GM12878 (cell line): ENCODE measurements at regions not wholly inside any gene's neighbourhood (a gene's known extent, or its start where the extent isn't known, plus 50 kb on each side); places are given as distances from the start of the nearest gene placed in this dataset.

Source experiments
- ATF3 ChIP-seq: IDR thresholded peaks from 2 replicates; pipeline ENCODE4 v1.6.1; 2011; ENCODE audit warnings: low read depth, mild to moderate bottlenecking, low read length, moderate library complexity, borderline replicate concordance; ENCODE audit errors: extremely low read depth
- BCL11A ChIP-seq: IDR thresholded peaks from 2 replicates; pipeline ENCODE4 v1.6.1; 2011; ENCODE audit warnings: low read depth, low read length
- CTCF ChIP-seq, 3 experiments: IDR thresholded peaks in 2 of 3; conservative IDR thresholded peaks in 1 of 3; 2 replicates each; pipeline ENCODE4 v1.5.1; 2011; ENCODE audit warnings: low read depth in 3 of 3, low read length in 3 of 3, mild to moderate bottlenecking in 3 of 3, control low read depth in 2 of 3, moderate library complexity in 2 of 3, inconsistent platforms in 1 of 3, mixed read lengths in 1 of 3; ENCODE audit not compliant: control insufficient read depth in 2 of 3, insufficient read depth in 1 of 3; ENCODE audit errors: extremely low read depth in 1 of 3
- ETV6 ChIP-seq, 2 experiments: fragments of 450-650 bp in 1 of 2; IDR thresholded peaks in 1 of 2; conservative IDR thresholded peaks in 1 of 2; 2 replicates each; pipeline ENCODE4 v1.6.1; 2014; ENCODE audit warnings: antibody characterized with exemption in 1 of 2, borderline replicate concordance in 1 of 2, low read depth in 1 of 2, mild to moderate bottlenecking in 1 of 2, moderate library complexity in 1 of 2
- HDAC6 ChIP-seq: fragments of 200-600 bp; sonication (generic); IDR thresholded peaks from one replicate; pipeline ENCODE4 v1.8.0; 2017; ENCODE audit warnings: antibody characterized with exemption; ENCODE audit not compliant: unreplicated experiment
- NR2F1 ChIP-seq: fragments of 450-650 bp; conservative IDR thresholded peaks from 2 replicates; pipeline ENCODE4 v1.6.1; 2017; ENCODE audit warnings: mild to moderate bottlenecking
- POLR2A ChIP-seq: IDR thresholded peaks from 2 replicates; pipeline ENCODE4 v1.6.1; 2011; ENCODE audit warnings: low read depth, mild to moderate bottlenecking, low read length
- RCOR1 ChIP-seq: conservative IDR thresholded peaks from 2 replicates; pipeline ENCODE4 v1.6.1; 2012; ENCODE audit warnings: low read depth, low read length, improper control_type of control experiment
- RFX5 ChIP-seq: IDR thresholded peaks from 2 replicates; pipeline ENCODE4 v1.6.1; 2011; ENCODE audit warnings: low read depth, low read length, improper control_type of control experiment
- TBL1XR1 ChIP-seq: IDR thresholded peaks from 2 replicates; pipeline ENCODE4 v1.6.1; 2012; ENCODE audit warnings: low read depth, low read length, improper control_type of control experiment
- ZNF384 ChIP-seq: IDR thresholded peaks from 2 replicates; pipeline ENCODE4 v1.6.1; 2012; ENCODE audit warnings: low read depth, mild to moderate bottlenecking, low read length, improper control_type of control experiment, borderline replicate concordance
- TF ChIP-seq, protein P1 (sequence below): IDR thresholded peaks from 2 replicates; pipeline ENCODE4 v1.6.1; 2012; ENCODE audit warnings: mild to moderate bottlenecking, low read depth, low read length
- TF ChIP-seq, protein P2 (sequence below): fragments of 450-650 bp; IDR thresholded peaks from 2 replicates; pipeline ENCODE4 v1.6.1; 2017; ENCODE audit warnings: low read depth, mild to moderate bottlenecking, moderate library complexity

- TF ChIP-seq RFX5 (no peak), POLR2A (no peak), CTCF (IDR thresholded peaks at IDR 0.05 in 2 of 3, conservative IDR thresholded peaks at IDR 0.05 in 1 of 3; ENCODE audit: control insufficient read depth in 2 of 3, extremely low read depth in 1 of 3, insufficient read depth in 1 of 3, low read depth in 3 of 3, low read length in 3 of 3) (no peak), ATF3 (no peak), ZNF384 (no peak), HDAC6 (no peak), TBL1XR1 (no peak), NR2F1 (no peak), ETV6 (conservative IDR thresholded peaks at IDR 0.05 in 1 of 2, IDR thresholded peaks at IDR 0.05 in 1 of 2; ENCODE audit: borderline replicate concordance in 1 of 2, low read depth in 1 of 2) (no peak), BCL11A (no peak), RCOR1 (no peak)
- TF ChIP-seq, protein P1, sequence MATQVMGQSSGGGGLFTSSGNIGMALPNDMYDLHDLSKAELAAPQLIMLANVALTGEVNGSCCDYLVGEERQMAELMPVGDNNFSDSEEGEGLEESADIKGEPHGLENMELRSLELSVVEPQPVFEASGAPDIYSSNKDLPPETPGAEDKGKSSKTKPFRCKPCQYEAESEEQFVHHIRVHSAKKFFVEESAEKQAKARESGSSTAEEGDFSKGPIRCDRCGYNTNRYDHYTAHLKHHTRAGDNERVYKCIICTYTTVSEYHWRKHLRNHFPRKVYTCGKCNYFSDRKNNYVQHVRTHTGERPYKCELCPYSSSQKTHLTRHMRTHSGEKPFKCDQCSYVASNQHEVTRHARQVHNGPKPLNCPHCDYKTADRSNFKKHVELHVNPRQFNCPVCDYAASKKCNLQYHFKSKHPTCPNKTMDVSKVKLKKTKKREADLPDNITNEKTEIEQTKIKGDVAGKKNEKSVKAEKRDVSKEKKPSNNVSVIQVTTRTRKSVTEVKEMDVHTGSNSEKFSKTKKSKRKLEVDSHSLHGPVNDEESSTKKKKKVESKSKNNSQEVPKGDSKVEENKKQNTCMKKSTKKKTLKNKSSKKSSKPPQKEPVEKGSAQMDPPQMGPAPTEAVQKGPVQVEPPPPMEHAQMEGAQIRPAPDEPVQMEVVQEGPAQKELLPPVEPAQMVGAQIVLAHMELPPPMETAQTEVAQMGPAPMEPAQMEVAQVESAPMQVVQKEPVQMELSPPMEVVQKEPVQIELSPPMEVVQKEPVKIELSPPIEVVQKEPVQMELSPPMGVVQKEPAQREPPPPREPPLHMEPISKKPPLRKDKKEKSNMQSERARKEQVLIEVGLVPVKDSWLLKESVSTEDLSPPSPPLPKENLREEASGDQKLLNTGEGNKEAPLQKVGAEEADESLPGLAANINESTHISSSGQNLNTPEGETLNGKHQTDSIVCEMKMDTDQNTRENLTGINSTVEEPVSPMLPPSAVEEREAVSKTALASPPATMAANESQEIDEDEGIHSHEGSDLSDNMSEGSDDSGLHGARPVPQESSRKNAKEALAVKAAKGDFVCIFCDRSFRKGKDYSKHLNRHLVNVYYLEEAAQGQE, result no peak
- TF ChIP-seq, protein P2, sequence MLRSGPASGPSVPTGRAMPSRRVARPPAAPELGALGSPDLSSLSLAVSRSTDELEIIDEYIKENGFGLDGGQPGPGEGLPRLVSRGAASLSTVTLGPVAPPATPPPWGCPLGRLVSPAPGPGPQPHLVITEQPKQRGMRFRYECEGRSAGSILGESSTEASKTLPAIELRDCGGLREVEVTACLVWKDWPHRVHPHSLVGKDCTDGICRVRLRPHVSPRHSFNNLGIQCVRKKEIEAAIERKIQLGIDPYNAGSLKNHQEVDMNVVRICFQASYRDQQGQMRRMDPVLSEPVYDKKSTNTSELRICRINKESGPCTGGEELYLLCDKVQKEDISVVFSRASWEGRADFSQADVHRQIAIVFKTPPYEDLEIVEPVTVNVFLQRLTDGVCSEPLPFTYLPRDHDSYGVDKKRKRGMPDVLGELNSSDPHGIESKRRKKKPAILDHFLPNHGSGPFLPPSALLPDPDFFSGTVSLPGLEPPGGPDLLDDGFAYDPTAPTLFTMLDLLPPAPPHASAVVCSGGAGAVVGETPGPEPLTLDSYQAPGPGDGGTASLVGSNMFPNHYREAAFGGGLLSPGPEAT, result no peak
These were observed 172.1 kb upstream of the ITGA4 start for GRCh38 chr2:181285116-181285515.
